Mucosa of rectum (tissue), 2 donors: ENCODE measurements at regions not wholly inside any gene's neighbourhood (a gene's known extent, or its start where the extent isn't known, plus 50 kb on each side); places are given as distances from the start of the nearest gene placed in this dataset.

Experiments
- H3K27ac ChIP-seq, 2 donors: one replicate each; pipeline ENCODE4 v1.7.0; 2013; ENCODE audit warnings: inconsistent platforms in 2 of 2, low read depth in 2 of 2, low read length in 2 of 2
- H3K27me3 ChIP-seq, 2 donors: one replicate each; pipeline ENCODE4 v1.7.0; 2013; ENCODE audit warnings: low read length in 2 of 2; ENCODE audit not compliant: control insufficient read depth in 2 of 2, insufficient read depth in 2 of 2
- H3K36me3 ChIP-seq, 2 donors: one replicate each; pipeline ENCODE4 v1.7.0; 2013; ENCODE audit warnings: low read length in 2 of 2; ENCODE audit not compliant: control insufficient read depth in 2 of 2, insufficient read depth in 2 of 2
- H3K4me1 ChIP-seq, 2 donors: one replicate each; pipeline ENCODE4 v1.7.0; 2013; ENCODE audit warnings: low read length in 2 of 2, mild to moderate bottlenecking in 1 of 2; ENCODE audit not compliant: control insufficient read depth in 2 of 2, insufficient read depth in 2 of 2
- H3K4me3 ChIP-seq, 2 donors: one replicate each; pipeline ENCODE4 v1.7.0; 2013; ENCODE audit warnings: low read length in 2 of 2
- H3K9ac ChIP-seq, 2 donors: one replicate each; pipeline ENCODE4 v1.7.0; 2013; ENCODE audit warnings: low read length in 2 of 2, low read depth in 1 of 2, mild to moderate bottlenecking in 1 of 2
- H3K9me3 ChIP-seq, 2 donors: one replicate each; pipeline ENCODE4 v1.7.0; 2013; ENCODE audit warnings: low read length in 2 of 2; ENCODE audit not compliant: control insufficient read depth in 2 of 2
- donor health status: healthy.
- donor health status: Normal muscosa, but diverticular disease.

GRCh38 chr19:5210556-5210955 is 130.1 kb downstream of the PTPRS start:
- Histone ChIP-seq H3K9ac (no peak overlapping the region), H3K9me3 (no peaks in the 10 kb centered on the region), H3K4me1 (no peaks in the 10 kb centered on the region), H3K4me3 (no peak overlapping the region), H3K36me3 (peaks cover 0 to 11% of the 10 kb centered on the region in 2 donors), H3K27me3 (no peaks in the 10 kb centered on the region), H3K27ac (no peak overlapping the region)

GRCh38 chr19:5207806-5208205 is 132.8 kb downstream of the PTPRS start:
- H3K27me3 ChIP-seq: no peaks in the 10 kb centered on the region
- peaks cover 0 to 11% of the 10 kb centered on the region in 2 donors for H3K36me3 ChIP-seq
- no peak overlapping the region for H3K9ac ChIP-seq
- H3K27ac ChIP-seq: no peak overlapping the region
- H3K4me1 ChIP-seq: no peaks in the 10 kb centered on the region
- H3K4me3 ChIP-seq: no peak overlapping the region
- H3K9me3 ChIP-seq: no peaks in the 10 kb centered on the region

GRCh38 chr19:5206751-5207075 is 133.9 kb downstream of the PTPRS start:
- Histone ChIP-seq H3K9me3 (no peaks in the 10 kb centered on the region), H3K36me3 (peaks cover 0 to 11% of the 10 kb centered on the region in 2 donors), H3K4me3 (no peak overlapping the region), H3K4me1 (no peaks in the 10 kb centered on the region), H3K9ac (no peak overlapping the region), H3K27me3 (no peaks in the 10 kb centered on the region), H3K27ac (no peak overlapping the region)

DNA sequence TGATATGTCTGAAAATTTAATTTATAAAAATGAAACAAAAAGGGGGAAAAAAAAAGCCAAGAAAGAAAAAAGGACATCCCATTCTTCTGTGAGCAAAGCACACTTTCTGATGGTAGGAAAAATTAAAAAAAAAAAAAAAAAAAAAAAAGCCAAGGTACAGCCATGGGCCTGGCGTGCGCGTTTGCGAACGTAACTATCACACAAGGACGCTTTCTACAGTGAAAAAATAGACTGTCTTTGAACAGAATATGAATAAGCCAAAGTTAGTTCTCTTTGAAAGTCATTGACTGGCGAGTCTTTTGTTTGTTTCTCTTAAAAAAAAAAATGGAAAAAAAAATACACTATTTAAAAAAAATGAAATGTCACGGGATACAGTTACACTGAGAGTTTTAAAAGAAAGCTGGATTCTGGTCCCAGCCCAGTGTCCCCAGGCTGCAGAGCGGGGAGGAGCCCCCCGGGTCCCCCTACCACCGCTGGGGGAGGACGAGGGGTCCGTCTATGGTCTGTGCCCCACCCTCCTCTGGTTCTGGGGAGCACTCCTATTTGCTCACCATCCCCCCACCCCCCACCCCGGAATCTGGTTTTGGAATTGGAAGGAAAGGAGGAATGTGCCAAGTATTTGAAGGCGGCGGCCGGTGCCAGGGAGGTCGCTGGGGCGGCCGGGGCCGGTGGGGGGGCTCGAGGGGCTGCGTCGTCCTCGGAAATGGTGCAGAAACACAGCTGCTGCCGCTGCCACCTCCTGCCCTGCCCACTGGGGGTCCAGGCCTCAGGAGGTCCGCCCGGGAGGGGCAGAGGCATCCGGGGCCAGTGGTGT is 134.5 kb downstream of the PTPRS start:
- Histone ChIP-seq H3K9me3 (no peaks in the 10 kb centered on the region), H3K9ac (no peak overlapping the region), H3K36me3 (peaks cover 0 to 5% of the 10 kb centered on the region in 2 donors), H3K4me1 (no peaks in the 10 kb centered on the region), H3K4me3 (no peak overlapping the region), H3K27ac (no peak overlapping the region), H3K27me3 (no peaks in the 10 kb centered on the region)

DNA sequence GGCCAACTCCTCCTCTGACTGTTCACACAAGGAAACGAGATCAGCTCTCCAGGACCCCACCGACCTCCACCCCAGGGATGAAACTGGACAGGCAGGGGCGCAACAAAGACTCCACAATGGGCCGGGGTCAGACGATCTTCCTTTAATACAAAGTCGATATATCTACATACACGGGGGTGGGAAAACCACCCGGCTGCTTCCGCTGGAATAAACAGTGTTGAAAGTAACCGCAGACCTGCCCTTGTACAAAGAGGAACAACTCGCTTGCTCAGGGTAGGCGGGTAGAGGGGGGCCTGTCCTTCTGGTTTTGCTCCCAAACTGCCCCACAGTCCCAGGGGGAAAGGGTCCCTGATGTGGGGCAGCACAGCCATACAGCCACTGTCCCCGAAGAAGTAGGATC is 135.2 kb downstream of the PTPRS start:
- Histone ChIP-seq H3K9ac (no peak overlapping the region), H3K4me1 (no peaks in the 10 kb centered on the region), H3K4me3 (no peak overlapping the region), H3K27ac (no peak overlapping the region), H3K27me3 (no peaks in the 10 kb centered on the region), H3K9me3 (peaks cover 0 to 5% of the 10 kb centered on the region in 2 donors), H3K36me3 (no peaks in the 10 kb centered on the region)

GRCh38 chr19:5204212-5204611 is 136.4 kb downstream of the PTPRS start:
- H3K4me1 ChIP-seq: no peaks in the 10 kb centered on the region
- peaks cover 0 to 5% of the 10 kb centered on the region in 2 donors for H3K9me3 ChIP-seq
- no peak overlapping the region for H3K9ac ChIP-seq
- no peak overlapping the region for H3K4me3 ChIP-seq
- H3K36me3 ChIP-seq: no peaks in the 10 kb centered on the region
- no peaks in the 10 kb centered on the region for H3K27me3 ChIP-seq
- no peak overlapping the region for H3K27ac ChIP-seq
